DMS53 treated with DMSO at 0.1 percent for 48 hours (cell line): ENCODE measurements at regions not wholly inside any gene's neighbourhood (a gene's known extent, or its start where the extent isn't known, plus 50 kb on each side); places are given as distances from the start of the nearest gene placed in this dataset.
"Not testable (repeated sequence)": the region's sequence is repeated elsewhere in the genome, so short reads cannot be mapped to it uniquely, and the experiment has no call there.

Source experiments
- DNase-seq: peaks from one replicate; lab custom pipeline; 2025; ENCODE audit not compliant: unreplicated experiment; lab: John Stamatoyannopoulos, UW

- DNase-seq, result not testable (repeated sequence)
Measured at GRCh38 chr12:84406720-84407119, 505.9 kb downstream of the SLC6A15 start.

GRCh38 chr12:84397846-84398245, 514.8 kb downstream of the SLC6A15 start:
- DNase-seq, result no peak

GRCh38 chr12:84397263-84397662, 515.3 kb downstream of the SLC6A15 start:
- no peak for DNase-seq

- DNase-seq, result not testable (repeated sequence)
Measured at GRCh38 chr12:84391176-84391575, 521.4 kb downstream of the SLC6A15 start.

- DNase-seq, result no peak
Measured at GRCh38 chr12:84384384-84384783, 528.2 kb downstream of the SLC6A15 start.

- not testable (repeated sequence) for DNase-seq
Measured at GRCh38 chr12:84382486-84382885, 530.1 kb downstream of the SLC6A15 start.

- DNase-seq, result no peak
Measured at GRCh38 chr12:84376320-84376719, 536.3 kb downstream of the SLC6A15 start.

GRCh38 chr12:84375449-84376170, 537.0 kb downstream of the SLC6A15 start:
- DNase-seq, result no peak

GRCh38 chr12:84362552-84362897, 550.1 kb downstream of the SLC6A15 start:
- DNase-seq, result no peak

GRCh38 chr12:84361651-84362551, 550.7 kb downstream of the SLC6A15 start:
- DNase-seq, result no peak

GRCh38 chr12:84357314-84357713, 555.3 kb downstream of the SLC6A15 start:
- no peak for DNase-seq

- no peak for DNase-seq
Measured at GRCh38 chr12:84356224-84356623, 556.4 kb downstream of the SLC6A15 start.

GRCh38 chr12:84355561-84355960, 557.0 kb downstream of the SLC6A15 start:
- no peak for DNase-seq

GRCh38 chr12:84348582-84348981, 564.0 kb downstream of the SLC6A15 start:
- no peak for DNase-seq

- DNase-seq, result no peak
Measured at GRCh38 chr12:84341467-84342193, 571.0 kb downstream of the SLC6A15 start.

GRCh38 chr12:84336231-84336630, 576.4 kb downstream of the SLC6A15 start:
- DNase-seq, result no peak

- DNase-seq, result no peak
Measured at GRCh38 chr12:84329938-84330337, 582.7 kb downstream of the SLC6A15 start.

GRCh38 chr12:84315926-84316325, 596.7 kb downstream of the SLC6A15 start:
- DNase-seq, result no peak

GRCh38 chr12:84313323-84313675, 599.3 kb downstream of the SLC6A15 start:
- no peak for DNase-seq

- DNase-seq, result no peak
Measured at GRCh38 chr12:84308211-84308610, 604.4 kb downstream of the SLC6A15 start.

- DNase-seq, result no peak
Measured at GRCh38 chr12:84305144-84305543, 607.5 kb downstream of the SLC6A15 start.

- no peak for DNase-seq
Measured at GRCh38 chr12:84294246-84294645, 618.4 kb downstream of the SLC6A15 start.
